ENCODE measurements at regions not wholly inside any gene's neighbourhood (a gene's known extent, or its start where the extent isn't known, plus 50 kb on each side); places are given as distances from the start of the nearest gene placed in this dataset.

- no TSS peak for BruUV-seq (replicated peaks)
- Mint-ChIP-seq H3K4me3 (ENCODE audit: unreplicated experiment) (no peak overlapping the region), H3K27me3 (ENCODE audit: insufficient read depth, unreplicated experiment) (no peaks in the 10 kb centered on the region), H3K27ac (ENCODE audit: low read depth, unreplicated experiment) (no peak overlapping the region), H3K36me3 (ENCODE audit: insufficient read depth, unreplicated experiment) (no peaks in the 10 kb centered on the region), H3K4me1 (ENCODE audit: insufficient read depth, unreplicated experiment) (no peaks in the 10 kb centered on the region), H3K9me3 (ENCODE audit: unreplicated experiment) (peaks cover 3% of the 10 kb centered on the region)
- CTCF ChIA-PET = interaction anchor here (0.7 kb wide), 1 partner anchor 171 kb away, joined by 3 read pairs; no protein-coding TSS in a partner anchor
- intact Hi-C loops (cut with micrococcal nuclease) = no loop called here
- POLR2A ChIA-PET = no interaction called here
- DNase-seq (ENCODE audit: unreplicated experiment) = no peak
- TF ChIP-seq CTCF (IDR thresholded peaks at IDR 0.05; ENCODE audit: unreplicated experiment) = no peak
These were observed 457.2 kb upstream of the SLC39A10 start for GRCh38 chr2:195199864-195200263.

GRCh38 chr2:195181059-195181705 is 475.8 kb upstream of the SLC39A10 start:
- Mint-ChIP-seq H3K27me3 (ENCODE audit: insufficient read depth, unreplicated experiment) (no peaks in the 10 kb centered on the region), H3K4me3 (ENCODE audit: unreplicated experiment) (no peak overlapping the region), H3K27ac (ENCODE audit: low read depth, unreplicated experiment) (no peak overlapping the region), H3K4me1 (ENCODE audit: insufficient read depth, unreplicated experiment) (no peaks in the 10 kb centered on the region), H3K36me3 (ENCODE audit: insufficient read depth, unreplicated experiment) (no peaks in the 10 kb centered on the region), H3K9me3 (ENCODE audit: unreplicated experiment) (no peaks in the 10 kb centered on the region)
- ChIA-PET CTCF (no interaction called here), POLR2A (no interaction called here)
- TF ChIP-seq CTCF (IDR thresholded peaks at IDR 0.05; ENCODE audit: unreplicated experiment) = no peak
- BruUV-seq (replicated peaks) = no TSS peak
- no peak for DNase-seq (ENCODE audit: unreplicated experiment)
- intact Hi-C loops (cut with micrococcal nuclease) = no loop called here

GRCh38 chr2:195168369-195168768 is 488.7 kb upstream of the SLC39A10 start:
- TF ChIP-seq CTCF (IDR thresholded peaks at IDR 0.05; ENCODE audit: unreplicated experiment) = no peak
- Mint-ChIP-seq H3K4me1 (ENCODE audit: insufficient read depth, unreplicated experiment) (no peaks in the 10 kb centered on the region), H3K27ac (ENCODE audit: low read depth, unreplicated experiment) (no peak overlapping the region), H3K36me3 (ENCODE audit: insufficient read depth, unreplicated experiment) (no peaks in the 10 kb centered on the region), H3K9me3 (ENCODE audit: unreplicated experiment) (no peaks in the 10 kb centered on the region), H3K4me3 (ENCODE audit: unreplicated experiment) (no peak overlapping the region), H3K27me3 (ENCODE audit: insufficient read depth, unreplicated experiment) (no peaks in the 10 kb centered on the region)
- POLR2A ChIA-PET = no interaction called here
- CTCF ChIA-PET = no interaction called here
- no TSS peak for BruUV-seq (replicated peaks)
- DNase-seq (ENCODE audit: unreplicated experiment) = no peak
- intact Hi-C loops (cut with micrococcal nuclease) = no loop called here

- Mint-ChIP-seq H3K27me3 (ENCODE audit: insufficient read depth, unreplicated experiment) (no peaks in the 10 kb centered on the region), H3K36me3 (ENCODE audit: insufficient read depth, unreplicated experiment) (no peaks in the 10 kb centered on the region), H3K9me3 (ENCODE audit: unreplicated experiment) (no peaks in the 10 kb centered on the region), H3K27ac (ENCODE audit: low read depth, unreplicated experiment) (no peak overlapping the region), H3K4me3 (ENCODE audit: unreplicated experiment) (no peak overlapping the region), H3K4me1 (ENCODE audit: insufficient read depth, unreplicated experiment) (no peaks in the 10 kb centered on the region)
- ChIA-PET POLR2A (no interaction called here), CTCF (no interaction called here)
- no peak for TF ChIP-seq CTCF (IDR thresholded peaks at IDR 0.05; ENCODE audit: unreplicated experiment)
- no peak for DNase-seq (ENCODE audit: unreplicated experiment)
- no TSS peak for BruUV-seq (replicated peaks)
- intact Hi-C loops (cut with micrococcal nuclease) = no loop called here
These were observed 492.1 kb upstream of the SLC39A10 start for GRCh38 chr2:195164930-195165329.
